ENCODE measurements at regions not wholly inside any gene's neighbourhood (a gene's known extent, or its start where the extent isn't known, plus 50 kb on each side); places are given as distances from the start of the nearest gene placed in this dataset.

DNA sequence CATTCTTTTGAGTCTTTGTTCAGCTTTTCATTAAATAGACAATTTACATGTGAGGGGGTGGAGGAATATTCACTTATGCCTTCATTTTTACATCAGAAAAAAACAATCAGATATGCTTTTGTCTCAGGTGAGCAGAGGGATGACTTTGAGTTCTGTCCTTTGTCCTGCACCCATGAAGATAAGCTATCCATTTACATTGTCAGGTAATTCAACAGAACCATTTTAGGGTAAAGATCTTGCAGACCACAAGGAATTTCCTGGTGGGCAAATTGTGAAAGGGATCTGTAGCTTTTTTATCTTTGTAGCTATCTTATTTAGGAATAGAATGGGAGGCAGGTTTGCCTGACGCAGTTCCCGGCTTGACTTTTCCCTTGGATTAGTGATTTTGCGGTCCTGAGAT, 242.7 kb upstream of the IRF2BP2 start:
- Histone ChIP-seq H3K9me2 (ENCODE audit: low read depth, low read length) (no peaks in the 10 kb centered on the region), H3K4me3 (ENCODE audit: low read depth, low read length, poor library complexity, severe bottlenecking) (no peak overlapping the region), H3K27me3 (ENCODE audit: insufficient read depth, low read length) (peaks cover 10% of the 10 kb centered on the region; the same call in 1 of the 2 replicates), H3K4me1 (ENCODE audit: insufficient read depth, low read length, severe bottlenecking) (no peaks in the 10 kb centered on the region), H3K9me3 (ENCODE audit: low read length) (no peaks in the 10 kb centered on the region), H3K9ac (ENCODE audit: low read length) (no peak overlapping the region), H4K20me1 (ENCODE audit: insufficient read depth, low read length) (no peaks in the 10 kb centered on the region), H3K79me2 (ENCODE audit: insufficient read depth, low read length) (no peaks in the 10 kb centered on the region), H3K36me3 (ENCODE audit: insufficient read depth, low read length) (no peaks in the 10 kb centered on the region), H3K4me2 (ENCODE audit: low read length) (no peak overlapping the region), H3F3A (ENCODE audit: insufficient read depth, low read length) (no peaks in the 10 kb centered on the region), H2AFZ (ENCODE audit: low read length) (no peak overlapping the region), H3K27ac (ENCODE audit: low read depth, low read length, poor library complexity, severe bottlenecking) (no peak overlapping the region)
- TF ChIP-seq, protein P1, sequence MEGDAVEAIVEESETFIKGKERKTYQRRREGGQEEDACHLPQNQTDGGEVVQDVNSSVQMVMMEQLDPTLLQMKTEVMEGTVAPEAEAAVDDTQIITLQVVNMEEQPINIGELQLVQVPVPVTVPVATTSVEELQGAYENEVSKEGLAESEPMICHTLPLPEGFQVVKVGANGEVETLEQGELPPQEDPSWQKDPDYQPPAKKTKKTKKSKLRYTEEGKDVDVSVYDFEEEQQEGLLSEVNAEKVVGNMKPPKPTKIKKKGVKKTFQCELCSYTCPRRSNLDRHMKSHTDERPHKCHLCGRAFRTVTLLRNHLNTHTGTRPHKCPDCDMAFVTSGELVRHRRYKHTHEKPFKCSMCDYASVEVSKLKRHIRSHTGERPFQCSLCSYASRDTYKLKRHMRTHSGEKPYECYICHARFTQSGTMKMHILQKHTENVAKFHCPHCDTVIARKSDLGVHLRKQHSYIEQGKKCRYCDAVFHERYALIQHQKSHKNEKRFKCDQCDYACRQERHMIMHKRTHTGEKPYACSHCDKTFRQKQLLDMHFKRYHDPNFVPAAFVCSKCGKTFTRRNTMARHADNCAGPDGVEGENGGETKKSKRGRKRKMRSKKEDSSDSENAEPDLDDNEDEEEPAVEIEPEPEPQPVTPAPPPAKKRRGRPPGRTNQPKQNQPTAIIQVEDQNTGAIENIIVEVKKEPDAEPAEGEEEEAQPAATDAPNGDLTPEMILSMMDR (IDR thresholded peaks at IDR 0.05; ENCODE audit: low read length) = no peak
- no peak for TF ChIP-seq EZH2 (IDR thresholded peaks at IDR 0.05; ENCODE audit: borderline replicate concordance, low read length)

DNA sequence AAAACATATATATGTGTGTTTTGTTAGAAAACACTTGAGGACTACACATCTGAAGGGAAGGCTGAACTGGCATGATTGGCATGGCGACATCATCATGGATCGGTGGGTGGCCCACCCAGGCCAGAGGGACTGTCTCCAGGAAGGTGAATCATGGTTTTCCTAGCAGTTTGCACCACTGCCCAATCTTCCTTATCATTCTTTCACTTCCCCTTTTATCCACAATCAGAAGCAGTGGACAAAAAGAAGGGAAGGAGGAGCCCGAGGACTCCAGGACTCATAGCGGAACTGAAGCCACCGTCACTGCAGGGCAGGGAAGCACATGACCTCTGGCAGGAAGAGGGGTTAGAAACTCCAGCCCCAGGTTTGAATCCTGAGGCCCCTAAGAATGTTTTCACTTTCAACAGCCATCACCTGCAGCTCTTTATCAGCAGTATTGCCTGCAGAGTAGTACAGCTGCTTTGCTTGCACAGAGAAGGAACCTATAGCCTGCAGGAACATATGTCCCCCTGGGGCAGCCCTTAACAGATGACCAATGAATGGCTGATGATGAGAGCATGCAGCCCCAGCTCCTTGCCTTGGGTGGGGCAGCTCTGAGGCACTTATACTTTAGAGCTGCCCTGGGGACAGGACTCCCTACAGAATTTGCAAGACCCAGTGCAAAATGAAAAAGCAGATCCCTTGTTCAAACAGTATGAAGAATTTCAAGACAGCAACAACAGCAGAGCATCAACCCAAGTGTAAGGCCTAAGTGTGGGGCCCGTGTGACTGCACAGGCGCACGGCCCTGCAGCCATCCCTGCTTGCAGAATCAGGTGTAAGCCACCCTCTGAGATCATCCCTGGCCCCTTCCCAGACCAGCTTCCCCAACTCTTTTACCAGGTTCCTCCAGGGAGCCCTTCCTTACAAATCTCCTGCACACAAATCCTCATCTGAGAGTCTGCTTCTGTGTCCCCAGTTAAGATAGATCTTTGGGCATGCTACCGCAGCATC, 241.8 kb upstream of the IRF2BP2 start:
- no peaks in the 10 kb centered on the region for H4K20me1 ChIP-seq (ENCODE audit: insufficient read depth, low read length)
- no peak overlapping the region for H3K9ac ChIP-seq (ENCODE audit: low read length)
- no peaks in the 10 kb centered on the region for H3K79me2 ChIP-seq (ENCODE audit: insufficient read depth, low read length)
- H3K4me2 ChIP-seq (ENCODE audit: low read length) = no peak overlapping the region
- H3K36me3 ChIP-seq (ENCODE audit: insufficient read depth, low read length) = no peaks in the 10 kb centered on the region
- H3K4me1 ChIP-seq (ENCODE audit: insufficient read depth, low read length, severe bottlenecking) = no peaks in the 10 kb centered on the region
- H2AFZ ChIP-seq (ENCODE audit: low read length) = no peak overlapping the region
- no peak overlapping the region for H3K4me3 ChIP-seq (ENCODE audit: low read depth, low read length, poor library complexity, severe bottlenecking)
- H3K27me3 ChIP-seq (ENCODE audit: insufficient read depth, low read length) = peaks cover 9% of the 10 kb centered on the region; the same call in 1 of the 2 replicates
- H3K27ac ChIP-seq (ENCODE audit: low read depth, low read length, poor library complexity, severe bottlenecking) = no peak overlapping the region
- no peaks in the 10 kb centered on the region for H3K9me3 ChIP-seq (ENCODE audit: low read length)
- no peaks in the 10 kb centered on the region for H3F3A ChIP-seq (ENCODE audit: insufficient read depth, low read length)
- no peak for TF ChIP-seq EZH2 (IDR thresholded peaks at IDR 0.05; ENCODE audit: borderline replicate concordance, low read length)
- TF ChIP-seq, protein P1 (IDR thresholded peaks at IDR 0.05; ENCODE audit: low read length) = no peak
- no peaks in the 10 kb centered on the region for H3K9me2 ChIP-seq (ENCODE audit: low read depth, low read length)

DNA sequence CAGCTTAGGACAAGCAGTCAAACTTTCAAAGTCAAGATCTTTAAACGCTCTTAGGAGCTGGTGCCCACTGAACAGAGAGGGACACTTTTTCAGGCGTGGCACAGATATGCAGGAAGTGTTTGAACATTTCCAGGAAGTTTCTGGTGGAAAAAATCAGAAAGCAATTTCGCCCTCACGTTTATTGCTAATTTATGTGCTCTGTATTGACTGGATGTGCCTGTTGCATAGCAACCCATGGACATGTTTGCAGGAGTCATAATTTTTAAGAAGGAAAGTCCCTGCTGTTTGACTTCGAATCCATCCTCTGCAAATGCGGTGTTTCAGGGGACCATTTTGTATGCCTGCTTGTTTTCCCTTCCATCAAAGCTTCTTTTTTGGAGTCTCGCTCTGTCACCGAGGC, 239.9 kb upstream of the IRF2BP2 start:
- Histone ChIP-seq H3K4me3 (ENCODE audit: low read depth, low read length, poor library complexity, severe bottlenecking) (no peak overlapping the region), H4K20me1 (ENCODE audit: insufficient read depth, low read length) (no peaks in the 10 kb centered on the region), H3K9me2 (ENCODE audit: low read depth, low read length) (no peaks in the 10 kb centered on the region), H3K4me1 (ENCODE audit: insufficient read depth, low read length, severe bottlenecking) (peaks cover 5% of the 10 kb centered on the region), H3K9me3 (ENCODE audit: low read length) (no peaks in the 10 kb centered on the region), H3K27me3 (ENCODE audit: insufficient read depth, low read length) (no peaks in the 10 kb centered on the region), H3K9ac (ENCODE audit: low read length) (no peak overlapping the region), H3K4me2 (ENCODE audit: low read length) (no peak overlapping the region), H2AFZ (ENCODE audit: low read length) (no peak overlapping the region), H3K36me3 (ENCODE audit: insufficient read depth, low read length) (no peaks in the 10 kb centered on the region), H3K27ac (ENCODE audit: low read depth, low read length, poor library complexity, severe bottlenecking) (no peak overlapping the region), H3K79me2 (ENCODE audit: insufficient read depth, low read length) (no peaks in the 10 kb centered on the region), H3F3A (ENCODE audit: insufficient read depth, low read length) (no peaks in the 10 kb centered on the region)
- TF ChIP-seq, protein P1 (IDR thresholded peaks at IDR 0.05; ENCODE audit: low read length) = no peak
- no peak for TF ChIP-seq EZH2 (IDR thresholded peaks at IDR 0.05; ENCODE audit: borderline replicate concordance, low read length)
